Right atrium auricular region (tissue), 2 donors: ENCODE measurements at regions not wholly inside any gene's neighbourhood (a gene's known extent, or its start where the extent isn't known, plus 50 kb on each side); places are given as distances from the start of the nearest gene placed in this dataset.

Experiments
- DNase-seq: peaks from one replicate; pipeline ENCODE4 v3.0.0-alpha.2; 2019; ENCODE audit warnings: low spot score
- H3K27ac ChIP-seq, 2 donors: fragments of 200-600 bp; sonication (generic); 1 replicate in 1 of 2; 2 replicates in 1 of 2; pipeline ENCODE4 v1.5.1; 2016 to 2019
- H3K27me3 ChIP-seq, 2 donors: fragments of 200-600 bp; sonication (generic); one replicate each; pipeline versions ENCODE4 v1.5.1 to v1.6.0; 2017 to 2019
- H3K36me3 ChIP-seq: fragments of 200-600 bp; sonication (generic); one replicate; pipeline ENCODE4 v1.5.1; 2016
- H3K4me1 ChIP-seq, 2 donors: fragments of 200-600 bp; sonication (generic); one replicate each; pipeline versions ENCODE4 v1.5.1 to v1.6.0; 2017 to 2019
- H3K4me3 ChIP-seq, 2 donors: fragments of 200-600 bp; sonication (generic); 1 replicate in 1 of 2; 2 replicates in 1 of 2; pipeline ENCODE4 v1.5.1; 2017 to 2019; ENCODE audit warnings: mild to moderate bottlenecking in 1 of 2, moderate library complexity in 1 of 2
- H3K9me3 ChIP-seq, 2 donors: fragments of 200-600 bp; sonication (generic); one replicate each; pipeline ENCODE4 v1.5.1; 2019
- TF ChIP-seq, protein P1 (sequence below), 2 donors: fragments of 200-600 bp; sonication (generic); IDR thresholded peaks; one replicate each; pipeline ENCODE4 v1.5.1; 2019; ENCODE audit warnings: antibody characterized with exemption in 2 of 2

DNA sequence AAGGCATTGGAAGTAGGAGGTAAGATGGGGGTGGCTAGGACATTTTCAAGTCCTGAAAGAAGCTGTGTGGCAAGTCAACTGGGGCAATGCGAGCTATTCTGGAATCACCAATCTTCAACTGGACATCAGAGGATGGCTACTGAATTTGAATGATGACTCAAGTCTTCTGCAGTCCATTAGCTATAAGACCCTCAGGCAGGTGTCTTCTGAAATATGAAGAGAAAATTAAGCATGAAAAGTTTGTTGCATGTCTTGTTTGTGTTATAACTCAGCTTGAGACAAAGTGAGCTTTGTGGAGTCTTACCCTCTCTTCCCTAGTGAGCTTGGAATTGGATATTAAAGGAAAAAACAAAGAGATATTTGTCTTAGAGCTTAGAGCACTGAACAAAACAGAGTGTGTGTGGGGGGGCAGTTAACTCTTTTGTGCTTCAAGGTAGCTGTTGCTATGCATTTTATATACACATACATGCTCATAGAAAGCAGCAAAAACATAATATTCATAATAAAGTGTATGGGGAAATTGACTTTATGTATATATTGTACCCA is 979.1 kb downstream of the MCTP2 start:
- no peak for DNase-seq
- Histone ChIP-seq H3K4me3 (no peak overlapping the region), H3K9me3 (peaks cover 0 to 13% of the 10 kb centered on the region in 2 donors), H3K27me3 (no peaks in the 10 kb centered on the region), H3K4me1 (no peaks in the 10 kb centered on the region), H3K36me3 (no peaks in the 10 kb centered on the region), H3K27ac (no peak overlapping the region)
- TF ChIP-seq, protein P1, sequence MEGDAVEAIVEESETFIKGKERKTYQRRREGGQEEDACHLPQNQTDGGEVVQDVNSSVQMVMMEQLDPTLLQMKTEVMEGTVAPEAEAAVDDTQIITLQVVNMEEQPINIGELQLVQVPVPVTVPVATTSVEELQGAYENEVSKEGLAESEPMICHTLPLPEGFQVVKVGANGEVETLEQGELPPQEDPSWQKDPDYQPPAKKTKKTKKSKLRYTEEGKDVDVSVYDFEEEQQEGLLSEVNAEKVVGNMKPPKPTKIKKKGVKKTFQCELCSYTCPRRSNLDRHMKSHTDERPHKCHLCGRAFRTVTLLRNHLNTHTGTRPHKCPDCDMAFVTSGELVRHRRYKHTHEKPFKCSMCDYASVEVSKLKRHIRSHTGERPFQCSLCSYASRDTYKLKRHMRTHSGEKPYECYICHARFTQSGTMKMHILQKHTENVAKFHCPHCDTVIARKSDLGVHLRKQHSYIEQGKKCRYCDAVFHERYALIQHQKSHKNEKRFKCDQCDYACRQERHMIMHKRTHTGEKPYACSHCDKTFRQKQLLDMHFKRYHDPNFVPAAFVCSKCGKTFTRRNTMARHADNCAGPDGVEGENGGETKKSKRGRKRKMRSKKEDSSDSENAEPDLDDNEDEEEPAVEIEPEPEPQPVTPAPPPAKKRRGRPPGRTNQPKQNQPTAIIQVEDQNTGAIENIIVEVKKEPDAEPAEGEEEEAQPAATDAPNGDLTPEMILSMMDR (IDR thresholded peaks at IDR 0.05): no peak

DNA sequence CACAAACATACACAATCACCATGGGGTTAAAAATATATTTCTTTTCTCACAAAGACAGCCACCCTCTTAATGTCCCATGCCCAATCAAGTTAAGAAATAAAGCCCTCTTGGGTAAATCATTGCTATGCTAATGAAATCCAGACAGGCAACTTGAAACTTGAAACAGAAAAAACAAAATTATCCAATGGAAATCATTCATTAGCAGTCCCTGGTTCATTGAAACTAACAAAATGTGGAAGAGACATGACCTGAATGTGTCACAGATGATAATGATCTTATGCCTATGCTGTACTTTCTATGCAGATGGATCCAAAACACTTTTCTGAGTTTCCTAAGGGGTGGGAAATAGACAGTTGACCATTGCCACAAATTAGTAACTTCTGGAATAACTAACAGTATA is 983.7 kb downstream of the MCTP2 start:
- no peak overlapping the region for H3K27ac ChIP-seq
- H3K4me3 ChIP-seq: no peak overlapping the region
- no peaks in the 10 kb centered on the region for H3K27me3 ChIP-seq
- H3K9me3 ChIP-seq: peaks cover 0 to 20% of the 10 kb centered on the region in 2 donors
- TF ChIP-seq, protein P1 (IDR thresholded peaks at IDR 0.05): no peak
- no peak for DNase-seq
- no peaks in the 10 kb centered on the region for H3K4me1 ChIP-seq
- H3K36me3 ChIP-seq: no peaks in the 10 kb centered on the region

DNA sequence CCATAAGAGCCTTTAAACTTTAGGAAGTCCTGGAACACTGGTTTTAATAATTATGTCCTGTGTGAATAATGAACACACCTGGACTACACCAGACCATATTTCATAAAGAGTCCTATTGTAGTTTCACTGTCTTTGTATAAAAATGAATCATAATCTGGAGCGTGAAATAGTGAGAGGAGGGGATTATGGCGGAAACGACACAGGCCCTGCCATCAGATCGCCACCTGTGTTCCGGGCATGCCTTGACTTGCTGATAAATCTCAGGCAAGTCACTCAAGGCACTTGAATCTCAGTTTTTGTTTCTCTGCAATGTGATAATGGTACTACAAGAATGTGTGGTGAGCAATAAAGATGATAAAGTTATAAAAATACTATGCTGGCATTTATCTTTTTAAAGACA is 995.5 kb downstream of the MCTP2 start:
- Histone ChIP-seq H3K27ac (no peak overlapping the region), H3K4me1 (no peaks in the 10 kb centered on the region), H3K9me3 (peaks cover 6 to 24% of the 10 kb centered on the region in 2 donors), H3K4me3 (no peak overlapping the region), H3K27me3 (no peaks in the 10 kb centered on the region), H3K36me3 (no peaks in the 10 kb centered on the region)
- no peak for DNase-seq
- TF ChIP-seq, protein P1 (IDR thresholded peaks at IDR 0.05): no peak

DNA sequence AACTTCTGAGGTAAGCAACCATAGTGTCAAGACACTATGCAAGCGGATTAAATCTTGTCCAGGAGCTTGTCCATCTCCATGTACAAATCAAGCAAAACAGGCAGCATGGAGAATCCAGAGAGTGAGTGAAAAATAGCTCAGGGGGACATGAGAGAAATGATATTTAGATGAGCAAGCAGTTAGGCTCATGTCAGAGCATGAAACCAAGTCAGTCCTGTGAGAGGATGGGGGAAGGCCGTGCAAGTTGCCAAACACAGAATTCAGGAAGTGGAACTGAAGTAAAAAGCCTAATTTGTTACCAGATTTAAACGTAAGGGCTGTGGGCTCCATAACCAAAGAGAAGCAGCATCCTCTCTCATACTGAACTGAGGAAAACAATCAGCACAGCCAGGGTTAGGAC is 995.9 kb downstream of the MCTP2 start:
- DNase-seq: no peak
- Histone ChIP-seq H3K4me3 (no peak overlapping the region), H3K27ac (no peak overlapping the region), H3K36me3 (no peaks in the 10 kb centered on the region), H3K9me3 (peaks cover 6 to 21% of the 10 kb centered on the region in 2 donors), H3K27me3 (no peaks in the 10 kb centered on the region), H3K4me1 (no peaks in the 10 kb centered on the region)
- TF ChIP-seq, protein P1 (IDR thresholded peaks at IDR 0.05): no peak

DNA sequence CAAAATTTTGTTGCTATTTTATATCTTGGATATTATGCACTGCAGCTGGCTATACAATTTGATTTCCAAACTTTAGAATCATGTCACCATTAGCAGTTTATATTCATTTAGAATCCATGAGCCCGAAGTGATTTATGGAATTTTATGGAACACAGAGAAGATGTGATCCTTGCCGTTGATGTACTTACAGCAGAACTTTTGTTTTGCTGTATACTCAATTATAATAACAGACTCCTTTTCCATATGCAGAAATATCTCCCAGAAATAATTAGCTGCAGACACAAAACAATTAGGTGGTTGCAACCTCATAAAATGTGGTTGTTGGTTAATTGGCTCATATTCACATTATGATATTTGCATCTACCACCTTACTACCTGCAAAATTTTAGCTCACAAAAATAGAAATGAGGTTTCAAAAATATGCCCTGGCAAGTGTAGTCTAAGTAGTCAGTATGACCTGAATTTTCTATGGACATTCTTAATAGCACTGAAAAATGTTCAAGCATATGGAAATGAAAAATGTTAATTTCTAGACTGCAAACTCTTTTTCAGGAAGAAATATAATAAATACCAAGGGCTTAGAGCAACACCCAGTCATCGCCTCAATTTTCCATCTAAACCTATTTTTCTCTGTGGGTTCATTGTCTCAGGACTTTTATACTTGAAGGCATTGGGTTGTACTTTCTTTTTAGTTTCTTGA is 997.6 kb downstream of the MCTP2 start:
- Histone ChIP-seq H3K9me3 (peaks cover 0 to 4% of the 10 kb centered on the region in 2 donors), H3K27ac (no peak overlapping the region), H3K4me3 (no peak overlapping the region), H3K36me3 (no peaks in the 10 kb centered on the region), H3K27me3 (no peaks in the 10 kb centered on the region), H3K4me1 (no peaks in the 10 kb centered on the region)
- TF ChIP-seq, protein P1 (IDR thresholded peaks at IDR 0.05): no peak
- DNase-seq: no peak

DNA sequence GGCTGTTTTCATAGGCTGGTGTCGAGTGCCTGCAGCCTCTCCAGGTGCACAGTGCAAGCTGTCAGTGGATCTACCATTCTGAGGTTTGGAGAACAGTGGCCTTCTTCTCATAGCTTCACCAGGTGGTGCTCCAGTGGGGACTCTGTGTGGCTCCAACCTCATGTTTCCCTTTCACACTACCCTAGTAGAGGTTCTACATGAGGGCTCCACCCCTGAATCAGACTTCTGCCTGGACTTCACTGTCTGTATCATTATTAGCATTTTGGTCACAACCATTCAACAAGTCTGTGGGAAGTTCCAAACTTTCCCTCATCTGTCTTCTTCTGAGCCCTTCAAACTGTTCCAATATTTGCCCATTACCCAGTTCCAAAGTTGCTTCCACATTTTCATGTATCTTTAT is 1003.7 kb downstream of the MCTP2 start:
- Histone ChIP-seq H3K27me3 (no peaks in the 10 kb centered on the region), H3K36me3 (no peaks in the 10 kb centered on the region), H3K4me3 (no peak overlapping the region), H3K4me1 (no peaks in the 10 kb centered on the region), H3K9me3 (peaks cover 0 to 11% of the 10 kb centered on the region in 2 donors), H3K27ac (no peak overlapping the region)
- TF ChIP-seq, protein P1 (IDR thresholded peaks at IDR 0.05): no peak
- DNase-seq: no peak
